Keratinocyte (primary cell): ENCODE measurements at regions not wholly inside any gene's neighbourhood (a gene's known extent, or its start where the extent isn't known, plus 50 kb on each side); places are given as distances from the start of the nearest gene placed in this dataset.

ENCODE experiments used
- DNase-seq: peaks from one replicate; pipeline ENCODE4 v3.0.0-alpha.2; 2011; ENCODE audit warnings: low read depth, missing footprints, low spot score
- FAIRE-seq: peaks from 2 replicates; lab custom pipeline; 2011; peaks lifted over from hg19 to GRCh38; lab: Jason Lieb, UNC
- H2AFZ ChIP-seq: 2 replicates; pipeline ENCODE4 v1.6.0; 2012; ENCODE audit warnings: low read length, control low read depth, inconsistent platforms; ENCODE audit not compliant: control insufficient read depth
- H3K27ac ChIP-seq: 2 replicates; pipeline ENCODE4 v1.5.1; 2011; ENCODE audit warnings: low read length; ENCODE audit not compliant: control insufficient read depth, insufficient read depth
- H3K27me3 ChIP-seq: 3 replicates; pipeline ENCODE4 v1.6.0; 2011; ENCODE audit warnings: low read length; ENCODE audit not compliant: control insufficient read depth, insufficient read depth; ENCODE audit errors: extremely low read depth
- H3K36me3 ChIP-seq, 2 experiments: 2 replicates in 1 of 2; 3 replicates in 1 of 2; pipeline ENCODE4 v1.5.1; 2011; ENCODE audit warnings: low read length in 2 of 2, mild to moderate bottlenecking in 1 of 2; ENCODE audit not compliant: control insufficient read depth in 2 of 2, insufficient read depth in 2 of 2; ENCODE audit errors: extremely low read depth in 1 of 2
- H3K4me1 ChIP-seq: 3 replicates; pipeline ENCODE4 v1.5.1; 2011; ENCODE audit warnings: low read length; ENCODE audit not compliant: control insufficient read depth, insufficient read depth; ENCODE audit errors: extremely low read depth
- H3K4me2 ChIP-seq: 3 replicates; pipeline ENCODE4 v1.6.0; 2011; ENCODE audit warnings: low read depth, low read length; ENCODE audit not compliant: control insufficient read depth, insufficient read depth; ENCODE audit errors: extremely low read depth
- H3K4me3 ChIP-seq, 3 experiments: fragments of 200-600 bp in 1 of 3; sonication (generic) in 1 of 3; 2 replicates in 2 of 3; 3 replicates in 1 of 3; pipeline ENCODE4 v1.5.1; 2011 to 2016; ENCODE audit warnings: low read length in 3 of 3, mild to moderate bottlenecking in 3 of 3, control low read depth in 2 of 3, inconsistent platforms in 1 of 3, low read depth in 1 of 3, mixed read lengths in 1 of 3, mixed run types in 1 of 3, moderate library complexity in 1 of 3; ENCODE audit not compliant: control insufficient read depth in 2 of 3, insufficient read depth in 2 of 3; ENCODE audit errors: extremely low read depth in 1 of 3
- H3K79me2 ChIP-seq: 2 replicates; pipeline ENCODE4 v1.6.0; 2012; ENCODE audit warnings: low read length; ENCODE audit not compliant: control insufficient read depth, insufficient read depth
- H3K9ac ChIP-seq: 3 replicates; pipeline ENCODE4 v1.6.0; 2011; ENCODE audit warnings: low read length; ENCODE audit not compliant: control insufficient read depth, insufficient read depth; ENCODE audit errors: extremely low read depth
- H3K9me1 ChIP-seq: 3 replicates; pipeline ENCODE4 v1.6.0; 2011; ENCODE audit warnings: low read length; ENCODE audit not compliant: control insufficient read depth, insufficient read depth; ENCODE audit errors: extremely low read depth
- H3K9me3 ChIP-seq: 2 replicates; pipeline ENCODE4 v1.5.1; 2012; ENCODE audit warnings: low read depth, low read length; ENCODE audit not compliant: control insufficient read depth
- H4K20me1 ChIP-seq: 3 replicates; pipeline ENCODE4 v1.6.0; 2011; ENCODE audit warnings: low read length; ENCODE audit not compliant: control insufficient read depth, insufficient read depth; ENCODE audit errors: extremely low read depth
- CTCF ChIP-seq, 3 experiments: IDR thresholded peaks in 1 of 3; conservative IDR thresholded peaks in 1 of 3; optimal IDR thresholded peaks in 1 of 3; 2 replicates in 2 of 3; 3 replicates in 1 of 3; pipeline versions ENCODE3 to v1.5.1; 2011; ENCODE audit warnings: low read length in 3 of 3, mild to moderate bottlenecking in 3 of 3, moderate library complexity in 2 of 3, control low read depth in 1 of 3, inconsistent platforms in 1 of 3; ENCODE audit not compliant: insufficient read depth in 2 of 3; ENCODE audit errors: extremely low read depth in 1 of 3
- EZH2 ChIP-seq: IDR thresholded peaks from one replicate; pipeline ENCODE4 v1.6.1; 2012; ENCODE audit warnings: inconsistent platforms, mild to moderate bottlenecking, low read length, moderate library complexity
- dilution Hi-C: fragments of 300-500 bp; cut with MboI; formaldehyde crosslinking; loops from one replicate; pipeline ENCODE4 v1.7.0; 2020; ENCODE audit warnings: low sequenced_read_pairs; ENCODE audit not compliant: extremely low pct_ligation_motif_present

DNA sequence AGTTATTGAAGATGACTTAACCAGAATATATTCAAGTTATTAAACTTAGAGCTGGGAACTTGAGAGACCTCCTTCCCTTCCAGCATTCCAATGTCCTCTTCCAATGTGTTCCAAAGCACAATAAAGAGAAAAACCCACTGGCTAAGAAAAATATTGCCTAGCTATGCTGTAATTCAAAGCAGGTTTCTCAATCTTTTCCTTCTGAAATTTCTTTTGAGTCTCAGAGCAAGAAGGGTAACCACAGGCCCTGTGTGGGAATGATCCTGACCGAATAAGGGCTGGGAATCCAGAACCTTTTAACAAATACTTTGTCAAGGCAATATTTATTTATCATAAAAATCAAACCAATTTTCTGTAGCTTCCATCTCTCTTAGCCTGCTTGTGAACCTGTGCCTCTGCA, 150.7 kb upstream of the SFRP2 start:
- H3K4me1 ChIP-seq, result no peaks in the 10 kb centered on the region
- no peak overlapping the region for H3K27ac ChIP-seq
- TF ChIP-seq CTCF (optimal IDR thresholded peaks at IDR 0.05 in 1 of 3, IDR thresholded peaks at IDR 0.05 in 1 of 3, conservative IDR thresholded peaks at IDR 0.05 in 1 of 3; ENCODE audit: extremely low read depth in 1 of 3, insufficient read depth in 2 of 3, low read length in 3 of 3) (no peak), EZH2 (no peak)
- H3K4me2 ChIP-seq, result no peak overlapping the region
- H3K4me3 ChIP-seq, result no peak overlapping the region
- H3K79me2 ChIP-seq, result no peaks in the 10 kb centered on the region
- no peaks in the 10 kb centered on the region for H3K9me3 ChIP-seq
- H4K20me1 ChIP-seq, result no peaks in the 10 kb centered on the region
- no peaks in the 10 kb centered on the region for H3K36me3 ChIP-seq
- no peak overlapping the region for H2AFZ ChIP-seq
- no peak for FAIRE-seq
- dilution Hi-C loops, result no loop called here
- no peak overlapping the region for H3K9ac ChIP-seq
- DNase-seq, result no peak
- H3K27me3 ChIP-seq, result peaks cover 4% of the 10 kb centered on the region
- no peaks in the 10 kb centered on the region for H3K9me1 ChIP-seq

DNA sequence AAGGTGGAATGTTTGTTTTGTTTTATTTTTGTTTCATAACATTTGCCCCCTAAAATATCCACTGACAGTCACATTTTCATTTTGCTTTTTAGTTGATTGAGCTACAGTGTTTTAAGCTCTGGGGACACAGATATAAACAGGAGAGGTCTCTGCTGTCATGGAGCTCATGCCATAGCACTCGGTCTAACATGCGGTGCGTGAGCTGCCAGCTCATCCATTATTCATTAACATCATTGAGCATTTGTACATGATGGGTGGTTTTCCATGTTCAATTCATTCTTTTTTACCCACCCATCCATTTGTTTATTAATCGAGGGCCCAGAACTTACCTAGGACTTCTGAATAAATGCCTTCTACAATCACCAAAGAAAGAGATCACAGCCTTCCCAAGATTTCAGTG, 150.1 kb upstream of the SFRP2 start:
- H3K4me1 ChIP-seq, result no peaks in the 10 kb centered on the region
- FAIRE-seq, result no peak

More for the DNA sequence above, 150.1 kb upstream of the SFRP2 start:
- dilution Hi-C loops, result no loop called here
- Histone ChIP-seq H3K4me2 (no peak overlapping the region), H2AFZ (no peak overlapping the region), H4K20me1 (no peaks in the 10 kb centered on the region), H3K27ac (no peak overlapping the region), H3K9me1 (no peaks in the 10 kb centered on the region), H3K27me3 (peaks cover 4% of the 10 kb centered on the region), H3K79me2 (no peaks in the 10 kb centered on the region), H3K4me3 (no peak overlapping the region), H3K9ac (no peak overlapping the region), H3K36me3 (no peaks in the 10 kb centered on the region), H3K9me3 (no peaks in the 10 kb centered on the region)
- DNase-seq, result no peak
- TF ChIP-seq EZH2 (no peak), CTCF (optimal IDR thresholded peaks at IDR 0.05 in 1 of 3, IDR thresholded peaks at IDR 0.05 in 1 of 3, conservative IDR thresholded peaks at IDR 0.05 in 1 of 3; ENCODE audit: extremely low read depth in 1 of 3, insufficient read depth in 2 of 3, low read length in 3 of 3) (no peak)
